DMS 273 (cell line): ENCODE measurements at regions not wholly inside any gene's neighbourhood (a gene's known extent, or its start where the extent isn't known, plus 50 kb on each side); places are given as distances from the start of the nearest gene placed in this dataset.

ENCODE experiments used
- DNase-seq: peaks from one replicate; lab custom pipeline; 2025; ENCODE audit not compliant: unreplicated experiment; lab: John Stamatoyannopoulos, UW

DNA sequence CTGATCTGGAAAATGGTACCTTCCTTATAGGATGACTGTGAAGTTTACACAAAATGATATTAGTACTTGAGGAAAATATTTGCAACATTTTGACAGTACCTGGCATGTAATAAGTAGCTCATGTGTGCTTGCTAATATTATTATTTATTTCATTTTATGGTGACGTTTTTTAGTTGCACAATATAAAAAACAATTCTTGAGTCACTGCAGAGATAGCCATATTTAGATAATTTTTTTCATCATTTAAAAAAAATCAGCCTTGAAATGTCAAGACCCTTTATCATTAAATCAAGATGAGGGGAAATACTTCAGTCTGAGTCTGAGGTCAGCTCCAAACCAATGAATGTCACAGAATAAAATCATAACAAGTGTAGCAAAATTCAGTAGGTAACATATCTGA, 196.8 kb upstream of the RUNX1 start:
- DNase-seq = no peak

DNA sequence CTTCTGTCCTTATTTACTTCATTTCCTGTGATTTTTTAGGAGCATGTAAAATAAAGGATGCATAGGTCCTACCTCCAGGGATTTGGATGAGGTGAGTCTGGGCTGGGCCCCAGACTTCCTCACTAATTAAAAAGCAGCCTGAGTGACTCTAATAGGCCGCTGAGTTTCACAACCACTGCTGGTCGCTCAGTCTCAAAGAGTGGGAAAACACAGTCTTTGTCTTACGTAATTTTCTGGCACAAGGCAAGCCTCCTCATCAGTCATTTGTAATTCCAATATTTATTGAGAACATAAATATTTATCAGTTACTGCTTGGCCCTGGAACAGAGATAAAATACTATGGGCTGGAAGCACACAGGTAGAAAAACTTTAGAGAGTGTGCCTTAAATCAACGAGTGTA, 195.4 kb upstream of the RUNX1 start:
- DNase-seq = peak; percentile 8

DNA sequence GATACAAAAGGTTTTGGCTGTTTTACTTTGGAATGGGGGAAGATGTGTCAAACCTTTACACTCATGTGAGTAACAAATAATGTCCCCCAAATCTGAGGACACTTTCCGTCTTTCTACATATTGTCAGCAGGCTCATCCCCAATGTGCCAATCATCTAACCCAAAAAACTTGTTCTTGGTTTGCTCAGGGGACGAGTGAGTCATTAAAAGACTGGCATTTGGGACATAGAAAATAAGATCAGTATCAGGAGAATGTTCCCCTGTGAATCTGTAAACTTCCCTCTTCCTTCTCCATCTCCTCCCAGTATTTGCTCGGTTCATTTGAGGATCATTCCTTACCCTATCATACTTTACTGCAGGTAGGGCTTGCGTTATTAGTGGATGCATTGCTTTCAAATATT, 194.1 kb upstream of the RUNX1 start:
- no peak for DNase-seq

DNA sequence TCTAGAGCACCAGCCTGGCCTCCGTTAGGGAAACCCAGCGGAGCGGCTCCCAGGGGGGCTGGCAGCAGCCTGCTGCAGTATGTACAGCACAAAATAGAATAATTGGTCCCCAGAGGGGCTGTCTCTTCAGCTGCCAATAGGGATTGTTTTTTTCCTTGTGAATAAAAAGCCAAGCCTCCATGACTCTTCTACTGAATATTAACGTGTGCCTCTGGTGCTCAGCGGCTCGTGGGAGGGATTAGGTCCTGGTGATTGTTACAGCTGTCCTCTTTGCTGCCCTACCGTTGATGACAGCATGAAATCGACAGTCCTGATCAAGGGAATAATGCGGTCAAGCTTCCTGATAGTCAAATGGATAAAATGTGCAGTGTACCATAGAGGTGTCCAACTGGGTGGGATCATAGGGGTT, 190.7 kb upstream of the RUNX1 start:
- peak; percentile 86 for DNase-seq

DNA sequence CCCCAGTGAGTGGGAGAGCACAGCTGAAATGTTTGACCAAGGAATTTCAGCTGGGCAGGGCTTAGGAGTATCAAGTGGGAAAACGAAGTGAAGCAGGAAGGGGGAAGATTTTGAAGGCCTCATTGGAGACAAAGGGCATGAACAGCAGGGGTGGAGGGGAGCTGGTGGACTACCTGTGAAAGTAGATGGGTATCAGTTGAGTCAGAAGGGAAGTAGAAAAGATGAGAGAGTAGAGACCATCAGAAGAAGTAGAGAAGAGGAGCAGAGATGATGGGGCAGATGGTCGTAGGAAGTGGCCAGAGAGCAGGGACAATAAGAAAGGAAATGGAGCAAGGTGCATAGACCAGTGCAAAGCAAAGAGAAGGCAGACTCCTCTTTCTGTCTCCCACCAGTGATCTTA, 189.0 kb upstream of the RUNX1 start:
- no peak for DNase-seq

DNA sequence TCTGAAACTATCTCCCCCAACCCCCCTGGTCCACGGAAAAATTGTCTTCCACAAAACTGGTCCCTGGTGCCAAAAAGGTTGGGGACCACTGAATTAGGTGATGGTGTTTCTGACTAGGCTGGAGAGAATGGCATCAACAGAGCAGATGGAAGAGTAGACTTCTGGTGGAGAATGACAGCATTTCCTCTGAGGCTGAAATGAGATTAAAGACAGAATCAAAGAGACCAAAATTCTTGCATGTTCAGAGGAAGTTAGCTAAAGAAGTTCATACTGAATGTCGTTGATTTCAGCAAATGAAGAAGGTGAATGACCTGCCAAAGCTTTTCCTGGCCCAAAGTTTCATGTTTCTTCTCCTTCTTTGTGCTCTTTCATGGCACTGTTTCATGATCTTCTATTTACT, 188.2 kb upstream of the RUNX1 start:
- DNase-seq = no peak

DNA sequence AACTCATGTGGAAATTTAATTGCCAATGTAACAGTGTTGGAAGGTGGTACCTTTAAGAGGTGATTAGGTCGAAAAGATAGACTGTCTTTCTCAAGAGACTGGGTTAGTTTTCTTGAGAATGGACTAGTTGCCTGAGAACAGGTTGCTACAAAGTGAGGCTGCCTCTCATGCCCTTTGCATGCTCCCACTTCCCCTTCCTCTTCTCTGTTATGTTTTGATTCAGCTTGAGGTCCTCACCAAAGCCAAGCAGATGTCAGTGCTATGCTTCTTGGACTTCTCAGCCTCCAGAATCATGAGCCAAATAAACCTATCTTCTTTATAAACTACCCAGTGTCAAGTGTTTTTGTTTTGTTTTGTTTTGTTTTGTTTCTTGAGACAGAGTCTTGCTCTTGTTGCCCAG, 187.0 kb upstream of the RUNX1 start:
- no peak for DNase-seq

DNA sequence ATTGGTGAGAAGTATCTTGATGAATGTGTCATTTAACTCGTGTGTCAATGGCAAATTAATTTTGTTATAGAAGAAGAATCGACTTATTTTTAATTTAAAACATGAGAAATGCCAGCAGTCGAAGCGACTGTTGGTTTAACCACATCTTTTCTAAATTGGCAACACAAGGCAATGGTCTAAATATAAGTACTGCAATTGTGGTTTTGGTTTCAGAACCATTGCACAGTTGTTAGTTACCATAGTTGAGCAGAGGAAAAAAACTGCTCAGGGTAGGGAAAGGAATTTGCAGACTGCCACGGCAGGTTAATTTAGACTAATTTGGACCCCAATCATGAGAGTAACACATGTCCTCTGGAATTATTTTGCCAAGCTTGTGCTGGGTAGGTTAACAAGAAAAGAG, 185.6 kb upstream of the RUNX1 start:
- DNase-seq = no peak

DNA sequence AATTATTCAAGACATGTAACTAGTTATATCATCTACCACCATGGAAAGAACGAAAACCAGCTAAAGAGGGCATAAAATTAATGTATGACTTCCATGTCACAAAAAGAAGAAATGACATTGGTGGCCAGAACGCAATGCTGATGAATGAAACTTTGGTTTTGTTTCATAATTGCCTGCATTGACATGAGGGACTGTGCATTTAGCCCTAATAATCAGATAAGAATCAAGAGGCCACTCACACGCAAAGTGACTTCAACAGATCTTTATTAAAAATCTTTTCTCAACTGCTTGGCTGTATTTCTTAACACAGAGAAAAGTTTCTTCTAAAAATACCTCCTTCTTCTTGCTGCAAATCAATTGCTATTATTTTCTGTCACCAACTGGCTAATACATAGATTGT, 184.7 kb upstream of the RUNX1 start:
- no peak for DNase-seq

DNA sequence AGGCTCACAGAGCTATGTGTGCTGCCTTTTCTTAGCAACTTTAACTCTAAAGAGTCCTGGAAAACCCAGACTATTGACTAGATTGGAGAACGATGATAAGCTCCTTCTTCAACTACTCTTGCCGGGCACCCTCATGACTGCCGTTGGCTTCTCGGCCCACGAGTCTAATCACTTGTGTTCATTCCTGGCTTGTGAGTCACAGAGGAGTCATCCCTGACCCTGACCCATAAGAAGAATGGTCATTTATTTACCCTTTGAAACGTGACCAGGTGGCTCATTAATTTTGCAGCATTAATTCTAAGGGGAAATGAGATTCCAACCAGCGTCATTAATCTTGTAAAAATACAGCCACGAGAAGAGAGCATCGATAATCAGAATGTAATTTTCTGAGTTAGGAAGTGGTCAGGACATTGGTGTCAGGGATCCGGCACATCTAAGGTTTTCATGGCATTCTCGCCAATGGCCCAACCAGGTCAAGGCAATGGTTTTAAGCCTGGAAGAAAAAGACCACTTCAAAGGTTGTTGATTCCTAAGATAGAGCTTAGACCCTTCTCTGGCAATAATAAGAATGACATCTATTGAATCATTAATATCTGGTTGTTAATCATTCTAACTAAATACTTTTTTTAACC, 183.6 kb upstream of the RUNX1 start:
- DNase-seq = no peak

DNA sequence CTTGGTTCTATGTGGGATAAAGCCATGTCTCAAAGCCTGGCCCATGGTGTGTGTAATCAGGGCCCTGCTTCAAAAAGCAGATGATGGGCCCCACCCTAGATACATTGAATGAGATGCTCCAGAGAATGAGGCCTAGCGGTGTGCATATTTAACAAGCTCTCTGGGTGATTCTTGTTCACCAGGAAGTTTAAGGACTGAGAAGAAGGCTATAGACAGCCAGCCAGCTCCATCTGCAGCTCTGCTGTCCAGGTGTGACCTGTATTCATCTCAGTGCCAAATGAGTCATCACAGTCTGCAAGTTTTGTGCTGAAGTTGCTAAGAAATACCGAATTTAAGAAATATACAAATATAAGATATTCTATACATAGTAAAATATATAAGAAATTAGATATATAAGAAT, 182.0 kb upstream of the RUNX1 start:
- DNase-seq = no peak

DNA sequence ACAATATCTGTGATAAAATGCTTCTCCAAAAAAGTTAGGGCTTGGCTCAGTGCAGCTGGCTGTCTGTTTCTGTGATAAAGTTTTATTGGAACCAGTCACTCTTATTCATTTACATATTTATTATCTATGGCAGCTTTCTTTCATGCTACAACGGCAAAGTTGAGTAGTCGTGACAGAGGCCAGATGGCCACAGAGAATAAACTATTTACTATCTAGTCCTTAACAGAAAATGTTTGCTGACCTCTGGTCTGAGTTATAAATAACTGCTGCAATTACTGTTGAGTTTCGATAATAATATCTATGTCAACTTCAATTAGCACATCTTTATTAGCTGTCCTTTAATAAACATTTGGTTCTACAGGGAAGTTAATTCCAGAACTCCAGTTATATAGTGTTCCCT, 180.2 kb upstream of the RUNX1 start:
- DNase-seq = peak; percentile 9

DNA sequence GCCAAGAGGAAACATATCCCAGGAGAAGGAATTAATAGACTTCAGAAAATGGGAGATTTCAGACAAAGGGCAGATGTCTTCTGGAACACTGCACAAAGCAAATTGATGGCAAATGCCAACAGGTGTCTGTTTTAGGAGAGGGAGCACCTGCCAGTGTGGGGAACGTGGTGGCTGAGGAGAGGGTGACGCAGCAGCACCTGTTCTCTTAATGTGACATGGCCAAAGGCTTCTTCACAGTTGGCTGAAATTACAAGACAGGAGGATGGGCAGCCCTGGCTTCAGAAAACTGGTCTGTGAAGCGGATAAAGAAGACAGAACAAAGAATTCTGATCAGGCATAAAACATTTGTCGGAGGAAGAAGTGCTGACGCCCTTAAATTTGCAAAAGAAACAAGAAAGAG, 178.7 kb upstream of the RUNX1 start:
- no peak for DNase-seq

DNA sequence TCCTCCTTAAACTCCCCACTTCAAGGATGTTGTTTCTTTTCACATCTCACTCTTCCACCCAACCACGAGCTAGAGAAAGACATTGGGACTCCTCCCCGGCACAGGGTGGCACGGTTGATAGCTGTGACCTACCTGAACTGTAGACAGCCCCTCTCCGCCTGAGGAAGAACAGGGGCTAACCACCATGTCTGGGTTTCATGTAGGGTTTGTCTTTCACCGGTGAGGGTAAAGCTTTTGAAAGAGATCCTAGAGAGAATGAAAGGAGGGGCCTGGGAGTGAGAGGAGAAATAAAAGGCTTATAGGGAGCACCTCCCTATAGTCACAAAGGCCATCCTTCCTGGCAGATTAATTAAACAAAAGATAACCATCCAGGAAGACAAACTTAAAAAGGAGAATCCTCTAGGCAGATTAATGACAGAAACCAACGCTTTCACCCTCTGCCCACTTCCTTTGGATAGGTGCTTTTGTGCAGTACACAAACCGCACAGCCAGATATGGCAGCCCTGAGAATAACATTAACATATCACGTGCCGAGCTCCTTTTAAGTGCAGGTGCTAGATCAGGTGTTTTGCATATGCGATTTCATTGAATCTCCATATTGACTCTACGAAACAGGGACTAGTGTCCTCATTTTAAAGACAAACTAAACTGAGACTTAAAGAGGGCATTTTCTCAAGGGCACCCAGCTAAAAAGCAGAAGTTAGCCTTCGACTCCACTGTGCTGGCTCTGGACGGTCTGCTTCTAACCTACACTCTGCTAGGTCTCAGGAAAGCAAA, 178.1 kb upstream of the RUNX1 start:
- DNase-seq = no peak

DNA sequence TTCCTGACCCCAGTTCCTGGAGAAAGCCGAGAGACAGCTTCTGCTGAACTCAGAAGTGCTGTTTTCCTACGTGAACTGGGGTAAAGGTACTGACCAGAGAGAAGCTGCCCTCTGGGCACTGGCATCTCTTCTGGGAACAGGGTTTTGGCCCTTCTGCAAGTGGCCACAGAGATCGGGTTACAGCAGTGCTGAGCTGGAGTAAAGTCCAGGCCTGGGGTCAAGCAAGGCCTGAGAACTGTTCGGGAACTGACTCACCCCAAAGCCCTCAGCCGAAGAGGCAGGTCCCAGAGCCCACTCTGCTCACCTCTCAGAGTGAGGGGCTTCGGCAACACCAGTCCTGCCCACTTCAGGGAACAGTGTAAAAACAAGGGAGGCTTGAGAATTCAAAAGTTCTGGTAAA, 177.2 kb upstream of the RUNX1 start:
- DNase-seq = no peak

DNA sequence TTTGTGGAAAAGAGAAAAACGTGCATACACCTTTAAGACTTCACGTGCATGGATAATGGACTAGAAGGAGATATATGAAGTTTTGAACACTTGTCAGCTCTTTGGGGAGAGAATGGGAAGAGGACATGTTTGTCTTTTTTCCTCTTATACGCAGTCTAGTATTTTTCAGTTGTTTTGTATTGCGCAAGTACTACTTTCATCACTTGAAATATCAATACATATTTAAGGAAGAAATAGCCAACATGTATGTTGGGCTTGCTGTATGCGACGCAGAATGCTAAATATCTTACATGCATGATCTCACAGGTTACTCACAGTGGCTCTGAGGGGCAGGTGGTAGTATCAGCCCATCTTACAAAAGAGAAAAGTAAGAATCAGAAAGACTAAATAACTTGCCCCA, 176.5 kb upstream of the RUNX1 start:
- no peak for DNase-seq

DNA sequence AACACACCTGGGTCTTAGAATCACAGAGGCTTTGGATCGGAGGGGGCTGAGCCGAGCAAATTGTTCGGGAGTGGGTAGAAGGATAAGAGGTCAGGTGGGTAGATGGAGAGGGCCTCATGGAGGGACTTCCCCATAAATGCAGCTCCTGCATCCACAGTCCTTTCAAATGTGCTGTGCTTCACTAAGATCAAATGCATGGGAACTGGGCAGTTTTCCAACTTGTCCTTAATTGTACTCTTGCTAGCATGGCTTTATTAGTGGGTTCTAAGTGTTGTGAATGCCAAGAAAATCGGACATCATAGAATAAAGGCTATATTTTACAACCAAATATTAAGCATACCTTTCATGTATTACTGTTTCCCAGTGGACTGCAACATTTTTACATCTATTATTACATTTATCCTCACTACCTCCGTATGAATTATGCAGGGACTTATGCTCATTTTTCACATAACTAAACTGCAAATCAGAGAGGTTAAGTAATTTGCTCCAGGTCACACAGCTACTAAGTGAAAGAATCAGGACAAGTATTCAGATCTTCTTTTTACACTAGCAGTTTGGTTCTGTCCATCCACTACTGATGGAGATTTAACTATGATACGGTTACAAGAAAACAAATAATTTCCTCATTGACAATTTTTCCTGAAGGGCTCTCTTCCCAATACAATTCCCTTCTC, 174.5 kb upstream of the RUNX1 start:
- DNase-seq = peak; percentile 51

DNA sequence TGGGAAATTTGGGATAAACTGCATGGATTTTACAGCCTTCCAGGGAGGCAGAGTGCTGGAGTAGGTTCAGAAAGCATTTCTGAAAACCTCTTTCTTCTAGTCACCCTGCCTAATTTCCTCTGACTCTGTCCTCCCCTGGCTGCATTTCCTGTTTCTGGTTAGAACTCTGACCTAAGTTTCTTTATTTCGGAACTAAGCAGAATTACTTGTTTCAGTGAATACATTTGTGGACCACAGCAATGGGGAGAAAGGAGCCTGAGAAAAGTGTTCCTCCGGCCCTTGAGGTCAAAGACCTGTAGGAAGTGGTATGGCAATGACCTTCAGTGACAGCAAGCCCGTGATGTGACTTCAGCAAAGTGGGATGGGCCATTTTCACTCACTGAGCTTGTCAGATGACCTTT, 173.4 kb upstream of the RUNX1 start:
- no peak for DNase-seq

DNA sequence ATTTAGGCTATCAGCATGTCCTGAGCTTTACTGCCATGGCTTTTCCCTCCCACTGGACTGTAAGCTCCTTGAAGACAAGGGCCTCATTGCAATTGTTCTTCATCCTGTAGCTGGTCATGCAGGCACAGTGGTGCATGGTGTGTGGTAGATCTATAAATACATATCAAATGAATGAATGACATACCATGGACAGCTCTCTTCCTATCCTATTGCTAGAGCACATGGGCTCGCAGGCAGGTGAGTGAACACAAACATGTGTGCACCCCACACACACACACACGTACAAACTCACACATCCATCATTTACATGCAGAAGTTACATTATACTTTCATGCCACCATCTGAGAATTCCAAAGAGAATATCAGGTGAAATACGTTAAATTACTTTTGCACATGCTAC, 172.9 kb upstream of the RUNX1 start:
- no peak for DNase-seq

DNA sequence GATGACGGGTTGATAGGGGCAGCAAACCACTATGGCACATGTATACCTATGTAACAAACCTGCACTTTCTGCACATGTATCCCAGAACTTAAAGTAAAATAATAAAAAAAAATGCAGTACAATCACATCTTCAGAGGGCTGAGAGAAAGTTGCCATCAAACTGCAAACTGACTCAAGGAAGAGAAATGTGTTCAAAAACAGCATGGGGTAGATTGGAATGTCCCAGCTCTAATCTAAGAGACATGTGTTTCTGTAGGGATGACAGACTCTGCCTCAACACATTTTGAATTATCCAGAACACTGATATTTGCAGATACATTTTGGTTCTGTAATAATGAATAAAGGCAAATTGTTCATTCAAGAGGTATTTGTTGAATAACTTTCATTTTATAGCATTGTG, 171.2 kb upstream of the RUNX1 start:
- DNase-seq = no peak

DNA sequence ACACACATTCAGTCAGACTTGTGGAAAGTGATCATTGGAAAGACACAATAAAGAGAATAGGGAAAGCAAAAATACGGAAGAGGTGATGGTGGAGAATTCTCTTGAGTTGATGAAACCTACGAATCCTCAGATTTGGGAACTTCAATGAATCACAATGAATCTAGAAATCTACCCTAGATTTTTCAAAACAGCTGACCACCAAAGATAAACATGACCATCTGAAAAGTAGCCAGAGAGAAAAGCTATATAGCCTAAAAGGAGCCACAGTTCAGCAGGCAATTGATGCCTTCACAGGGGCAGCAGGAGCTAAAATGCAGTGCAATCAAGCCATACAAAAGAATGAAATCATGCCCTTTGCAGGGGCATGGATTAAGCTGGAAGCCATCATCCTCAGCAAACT, 170.6 kb upstream of the RUNX1 start:
- DNase-seq = no peak

DNA sequence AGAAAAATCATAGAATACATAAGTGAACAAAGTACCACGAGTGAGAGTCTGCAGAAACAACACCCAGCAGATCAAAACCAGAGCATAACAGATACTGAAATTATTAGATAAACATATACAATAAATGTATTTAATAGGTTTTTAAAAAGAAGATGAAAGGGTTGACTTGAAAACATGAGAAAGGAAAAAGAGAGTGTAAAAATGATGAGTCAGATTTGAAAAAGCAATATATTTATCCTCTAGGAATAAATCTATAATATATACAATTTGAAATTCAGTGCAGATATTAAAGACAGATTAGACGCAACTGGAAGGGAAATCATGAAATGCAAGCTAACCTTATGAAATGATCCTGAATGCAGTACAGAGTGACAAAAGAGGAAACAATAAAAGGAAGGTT, 170.2 kb upstream of the RUNX1 start:
- DNase-seq = no peak
